Caco-2 (cell line): ENCODE measurements at regions not wholly inside any gene's neighbourhood (a gene's known extent, or its start where the extent isn't known, plus 50 kb on each side); places are given as distances from the start of the nearest gene placed in this dataset.

ENCODE experiments used
- BruUV-seq: library from RNA; stranded (reverse); fragments of 400-500 nt; replicated peaks from 2 replicates; lab custom pipeline; 2021; lab: Mats Ljungman, UMichigan
- CTCF ChIA-PET: fragments of 300-600 bp; sonication (Branson Sonifier 250); formaldehyde crosslinking; loops from one replicate; lab custom pipeline; 2022; ENCODE audit warnings: antibody characterized with exemption; lab: Charles Lee
- POLR2A ChIA-PET: fragments of 300-600 bp; sonication (Branson Sonifier 250); formaldehyde crosslinking; loops from one replicate; lab custom pipeline; 2022; ENCODE audit warnings: antibody characterized with exemption; lab: Charles Lee
- DNase-seq, 2 experiments: peaks; one replicate each; pipeline versions ENCODE4 v3.0.0 to v3.0.0-alpha.2; 2020 to 2022
- H3K27me3 ChIP-seq: replicated peaks from 2 replicates; pipeline ENCODE4 v1.6.0; 2011; ENCODE audit warnings: low read length; ENCODE audit not compliant: control insufficient read depth, insufficient read depth
- H3K36me3 ChIP-seq: 2 replicates; pipeline ENCODE4 v1.5.1; 2011; ENCODE audit warnings: low read length; ENCODE audit not compliant: control insufficient read depth, insufficient read depth
- H3K4me1 ChIP-seq: fragments of 250-450 bp; sonication (Bioruptor Pico); 2 replicates; pipeline ENCODE4 v1.5.1; 2020; ENCODE audit warnings: mild to moderate bottlenecking
- H3K4me3 ChIP-seq: 2 replicates; pipeline ENCODE4 v1.5.1; 2011; ENCODE audit warnings: low read depth, mild to moderate bottlenecking, control low read depth, low read length
- H3K9me3 ChIP-seq: fragments of 250-450 bp; sonication (Bioruptor Pico); 2 replicates; pipeline ENCODE4 v1.5.1; 2020; ENCODE audit warnings: mild to moderate bottlenecking, moderate library complexity
- H3K27ac Mint-ChIP-seq: one replicate; pipeline ENCODE4 v1.8.0; 2022; ENCODE audit warnings: mixed read lengths; ENCODE audit not compliant: unreplicated experiment
- H3K27me3 Mint-ChIP-seq: one replicate; pipeline ENCODE4 v1.8.0; 2022; ENCODE audit warnings: mixed read lengths; ENCODE audit not compliant: insufficient read depth, unreplicated experiment
- H3K36me3 Mint-ChIP-seq: one replicate; pipeline ENCODE4 v1.8.0; 2022; ENCODE audit warnings: mild to moderate bottlenecking, mixed read lengths; ENCODE audit not compliant: insufficient read depth, unreplicated experiment
- H3K4me1 Mint-ChIP-seq: one replicate; pipeline ENCODE4 v1.8.0; 2022; ENCODE audit warnings: low read depth, mixed read lengths; ENCODE audit not compliant: unreplicated experiment
- H3K4me3 Mint-ChIP-seq: one replicate; pipeline ENCODE4 v1.8.0; 2022; ENCODE audit warnings: mild to moderate bottlenecking, moderate library complexity, mixed read lengths; ENCODE audit not compliant: unreplicated experiment
- H3K9me3 Mint-ChIP-seq: one replicate; pipeline ENCODE4 v1.8.0; 2022; ENCODE audit warnings: mixed read lengths; ENCODE audit not compliant: unreplicated experiment
- CTCF ChIP-seq, 2 experiments: fragments of 200-600 bp in 1 of 2; IDR thresholded peaks; 1 replicate in 1 of 2; 2 replicates in 1 of 2; pipeline versions ENCODE4 v1.5.1 to v1.8.0; 2011 to 2022; ENCODE audit warnings: antibody characterized with exemption in 1 of 2, control low read depth in 1 of 2, inconsistent platforms in 1 of 2, low read depth in 1 of 2, low read length in 1 of 2, mild to moderate bottlenecking in 1 of 2, moderate library complexity in 1 of 2; ENCODE audit not compliant: insufficient read depth in 1 of 2, severe bottlenecking in 1 of 2, unreplicated experiment in 1 of 2
- intact Hi-C: fragments of 100-400 bp; cut with micrococcal nuclease; formaldehyde crosslinking; loops from one replicate; pipeline ENCODE4 v1.10.0; 2022; ENCODE audit not compliant: unreplicated experiment

GRCh38 chr1:168476588-168477385, 67.0 kb downstream of the XCL2 start:
- H3K27ac Mint-ChIP-seq = no peak overlapping the region
- peaks cover 1% of the 10 kb centered on the region for H3K36me3 ChIP-seq
- intact Hi-C loops = no loop called here
- no peak for TF ChIP-seq CTCF (IDR thresholded peaks at IDR 0.05; ENCODE audit: insufficient read depth in 1 of 2, low read depth in 1 of 2, low read length in 1 of 2, severe bottlenecking in 1 of 2, unreplicated experiment in 1 of 2)
- H3K4me3 ChIP-seq = no peak overlapping the region
- CTCF ChIA-PET = no interaction called here
- peaks cover 28% of the 10 kb centered on the region for H3K36me3 Mint-ChIP-seq
- no TSS peak for BruUV-seq
- POLR2A ChIA-PET = no interaction called here
- no peaks in the 10 kb centered on the region for H3K27me3 ChIP-seq
- peaks cover 23% of the 10 kb centered on the region for H3K9me3 Mint-ChIP-seq
- no peak overlapping the region for H3K4me3 Mint-ChIP-seq
- H3K4me1 ChIP-seq = peaks cover 8% of the 10 kb centered on the region
- DNase-seq = no peak
- H3K9me3 ChIP-seq = peaks cover 15% of the 10 kb centered on the region
- H3K4me1 Mint-ChIP-seq = peaks cover 11% of the 10 kb centered on the region
- H3K27me3 Mint-ChIP-seq = no peaks in the 10 kb centered on the region

GRCh38 chr1:168474322-168474721, 69.5 kb downstream of the XCL2 start:
- BruUV-seq = no TSS peak

GRCh38 chr1:168473126-168473525, 70.7 kb downstream of the XCL2 start:
- TF ChIP-seq CTCF (IDR thresholded peaks at IDR 0.05; ENCODE audit: insufficient read depth in 1 of 2, low read depth in 1 of 2, low read length in 1 of 2, severe bottlenecking in 1 of 2, unreplicated experiment in 1 of 2) = no peak
- H3K27ac Mint-ChIP-seq = no peak overlapping the region
- H3K36me3 ChIP-seq = no peaks in the 10 kb centered on the region; the same call in 1 of the 2 replicates
- peaks cover 21% of the 10 kb centered on the region for H3K4me1 Mint-ChIP-seq
- H3K4me3 Mint-ChIP-seq = no peak overlapping the region
- no peaks in the 10 kb centered on the region for H3K27me3 Mint-ChIP-seq
- DNase-seq = no peak
- CTCF ChIA-PET = no interaction called here
- no TSS peak for BruUV-seq
- peaks cover 23% of the 10 kb centered on the region for H3K9me3 Mint-ChIP-seq
- no peaks in the 10 kb centered on the region for H3K27me3 ChIP-seq
- peaks cover 14% of the 10 kb centered on the region for H3K4me1 ChIP-seq
- no peak overlapping the region for H3K4me3 ChIP-seq
- peaks cover 22% of the 10 kb centered on the region for H3K36me3 Mint-ChIP-seq
- POLR2A ChIA-PET = no interaction called here
- intact Hi-C loops = no loop called here
- H3K9me3 ChIP-seq = peaks cover 15% of the 10 kb centered on the region

More at GRCh38 chr1:168474322-168474721, 69.5 kb downstream of the XCL2 start:
- H3K27me3 Mint-ChIP-seq = no peaks in the 10 kb centered on the region
- no peaks in the 10 kb centered on the region; the same call in 1 of the 2 replicates for H3K36me3 ChIP-seq
- H3K9me3 Mint-ChIP-seq = peaks cover 23% of the 10 kb centered on the region
- peaks cover 9% of the 10 kb centered on the region for H3K4me1 Mint-ChIP-seq
- POLR2A ChIA-PET = no interaction called here
- H3K9me3 ChIP-seq = peaks cover 15% of the 10 kb centered on the region
- peaks cover 27% of the 10 kb centered on the region for H3K36me3 Mint-ChIP-seq
- H3K4me3 ChIP-seq = no peak overlapping the region
- peaks cover 7% of the 10 kb centered on the region for H3K4me1 ChIP-seq
- CTCF ChIA-PET = no interaction called here
- H3K27ac Mint-ChIP-seq = no peak overlapping the region
- intact Hi-C loops = no loop called here
- no peak for DNase-seq
- no peak for TF ChIP-seq CTCF (IDR thresholded peaks at IDR 0.05; ENCODE audit: insufficient read depth in 1 of 2, low read depth in 1 of 2, low read length in 1 of 2, severe bottlenecking in 1 of 2, unreplicated experiment in 1 of 2)
- H3K4me3 Mint-ChIP-seq = no peak overlapping the region
- no peaks in the 10 kb centered on the region for H3K27me3 ChIP-seq
